Thyroid gland (tissue), 4 donors: ENCODE measurements at regions not wholly inside any gene's neighbourhood (a gene's known extent, or its start where the extent isn't known, plus 50 kb on each side); places are given as distances from the start of the nearest gene placed in this dataset.

ENCODE experiments used
- DNase-seq, 2 donors: peaks; one replicate each; pipeline ENCODE4 v3.0.0-alpha.2; 2019
- H3K27ac ChIP-seq, 3 donors: fragments of 200-600 bp; sonication (generic); 1 replicate in 2 of 3; 2 replicates in 1 of 3; pipeline ENCODE4 v1.5.1; 2016 to 2019; ENCODE audit warnings: mild to moderate bottlenecking in 1 of 3, moderate library complexity in 1 of 3
- H3K27me3 ChIP-seq: fragments of 200-600 bp; sonication (generic); one replicate; pipeline ENCODE4 v1.5.1; 2019
- H3K36me3 ChIP-seq, 2 donors: fragments of 200-600 bp; sonication (generic); one replicate each; pipeline ENCODE4 v1.5.1; 2016 to 2019
- H3K4me1 ChIP-seq, 2 donors: fragments of 200-600 bp; sonication (generic); one replicate each; pipeline ENCODE4 v1.5.1; 2017 to 2019
- H3K4me3 ChIP-seq, 3 donors: fragments of 200-600 bp; sonication (generic); replicated peaks in 1 of 3; 1 replicate in 2 of 3; 2 replicates in 1 of 3; pipeline ENCODE4 v1.5.1; 2016; ENCODE audit warnings: mild to moderate bottlenecking in 1 of 3
- H3K9me3 ChIP-seq: fragments of 200-600 bp; sonication (generic); one replicate; pipeline ENCODE4 v1.5.1; 2017
- CTCF ChIP-seq, 6 experiments: fragments of 200-600 bp in 3 of 6; fragments of 450-650 bp in 3 of 6; sonication (generic) in 3 of 6; IDR thresholded peaks; one replicate each; pipeline ENCODE4 v1.5.1; 2016 to 2019; ENCODE audit warnings: antibody characterized with exemption in 6 of 6, mild to moderate bottlenecking in 2 of 6, inconsistent platforms in 1 of 6, moderate library complexity in 1 of 6
- POLR2A ChIP-seq, 2 donors: fragments of 450-650 bp; IDR thresholded peaks; one replicate each; pipeline ENCODE4 v1.6.1; 2017; ENCODE audit warnings: antibody characterized with exemption in 2 of 2, mild to moderate bottlenecking in 2 of 2, moderate library complexity in 1 of 2
- WGBS, 2 donors: methylation state at CpG; one replicate each; pipeline ENCODE4 v1.1.5; 2017; 5-methylcytosine and 5-hydroxymethylcytosine counted together
- intact Hi-C: fragments of 100-400 bp; cut with DNase I; formaldehyde crosslinking; loops from one replicate; pipeline ENCODE4 v1.15.1; 2023

GRCh38 chr2:216950547-216950946, 90.7 kb upstream of the TNP1 start:
- DNase-seq, result no peak
- intact Hi-C loops, result no loop called here
- Histone ChIP-seq H3K4me1 (no peaks in the 10 kb centered on the region), H3K4me3 (no peak overlapping the region), H3K27ac (no peak overlapping the region), H3K9me3 (no peaks in the 10 kb centered on the region), H3K27me3 (no peaks in the 10 kb centered on the region), H3K36me3 (no peaks in the 10 kb centered on the region)
- WGBS, 2 donors, result 73 to 87% methylated on average over 2 of the region's 2 CpGs
- TF ChIP-seq CTCF (IDR thresholded peaks at IDR 0.05) (no peak), POLR2A (IDR thresholded peaks at IDR 0.05) (no peak)

GRCh38 chr2:216949700-216950413, 90.0 kb upstream of the TNP1 start:
- Histone ChIP-seq H3K27me3 (no peaks in the 10 kb centered on the region), H3K9me3 (no peaks in the 10 kb centered on the region), H3K4me3 (no peak overlapping the region), H3K27ac (no peak overlapping the region), H3K4me1 (no peaks in the 10 kb centered on the region), H3K36me3 (no peaks in the 10 kb centered on the region)
- intact Hi-C loops, result no loop called here
- TF ChIP-seq CTCF (IDR thresholded peaks at IDR 0.05) (no peak), POLR2A (IDR thresholded peaks at IDR 0.05) (no peak)
- 78 to 80% methylated on average over 11 to 12 of the region's 12 CpGs for WGBS, 2 donors
- no peak for DNase-seq

- H3K9me3 ChIP-seq, result no peaks in the 10 kb centered on the region
- H3K4me3 ChIP-seq, result no peak overlapping the region
- no peak for DNase-seq
- no peaks in the 10 kb centered on the region for H3K4me1 ChIP-seq
- H3K27me3 ChIP-seq, result no peaks in the 10 kb centered on the region
- TF ChIP-seq POLR2A (IDR thresholded peaks at IDR 0.05), result no peak
- no peak for TF ChIP-seq CTCF (IDR thresholded peaks at IDR 0.05)
- H3K36me3 ChIP-seq, result no peaks in the 10 kb centered on the region
- intact Hi-C loops, result no loop called here
- 93% methylated on average over 4 of the region's 4 CpGs for WGBS, 2 donors
- H3K27ac ChIP-seq, result no peak overlapping the region
Observed at GRCh38 chr2:216947055-216947454, 87.2 kb upstream of the TNP1 start.

- no peak overlapping the region for H3K4me3 ChIP-seq
- H3K4me1 ChIP-seq, result no peaks in the 10 kb centered on the region
- intact Hi-C loops, result no loop called here
- no peaks in the 10 kb centered on the region for H3K36me3 ChIP-seq
- H3K27ac ChIP-seq, result no peak overlapping the region
- no peaks in the 10 kb centered on the region for H3K9me3 ChIP-seq
- TF ChIP-seq POLR2A (IDR thresholded peaks at IDR 0.05) (no peak), CTCF (IDR thresholded peaks at IDR 0.05) (no peak)
- no peak for DNase-seq
- no peaks in the 10 kb centered on the region for H3K27me3 ChIP-seq
- 97% methylated on average over 4 of the region's 4 CpGs for WGBS, 2 donors
Observed at GRCh38 chr2:216944733-216945132, 84.9 kb upstream of the TNP1 start.

- Histone ChIP-seq H3K36me3 (no peaks in the 10 kb centered on the region), H3K27ac (no peak overlapping the region), H3K4me3 (no peak overlapping the region), H3K4me1 (no peaks in the 10 kb centered on the region), H3K9me3 (no peaks in the 10 kb centered on the region), H3K27me3 (no peaks in the 10 kb centered on the region)
- TF ChIP-seq CTCF (IDR thresholded peaks at IDR 0.05) (no peak), POLR2A (IDR thresholded peaks at IDR 0.05) (no peak)
- intact Hi-C loops, result no loop called here
- no peak for DNase-seq
- 88 to 98% methylated on average over 2 of the region's 2 CpGs for WGBS, 2 donors
Observed at GRCh38 chr2:216943109-216943508, 83.2 kb upstream of the TNP1 start.
